ENCODE measurements at regions not wholly inside any gene's neighbourhood (a gene's known extent, or its start where the extent isn't known, plus 50 kb on each side); places are given as distances from the start of the nearest gene placed in this dataset.

GRCh38 chr18:34985963-34986362 lies 55.2 kb upstream of the MAPRE2 start:
- DNase-seq, result no peak
- CTCF ChIA-PET, result interaction anchor here (1.2 kb wide), 1 partner anchor 244 kb away, joined by 3 read pairs; no protein-coding TSS in a partner anchor
- no peak overlapping the region for H3K27ac Mint-ChIP-seq
- H3K27me3 Mint-ChIP-seq, result peaks cover 2% of the 10 kb centered on the region
- H3K4me1 Mint-ChIP-seq (ENCODE audit: low read depth), result no peaks in the 10 kb centered on the region
- intact Hi-C loops (cut with micrococcal nuclease), result no loop called here
- H3K4me3 Mint-ChIP-seq, result no peak overlapping the region
- POLR2A ChIA-PET, result no interaction called here
- no peaks in the 10 kb centered on the region for H3K36me3 Mint-ChIP-seq
- no peaks in the 10 kb centered on the region for H3K9me3 Mint-ChIP-seq

- Mint-ChIP-seq H3K36me3 (no peaks in the 10 kb centered on the region), H3K9me3 (no peaks in the 10 kb centered on the region), H3K4me1 (ENCODE audit: low read depth) (peaks cover 4% of the 10 kb centered on the region), H3K27me3 (peaks cover 2% of the 10 kb centered on the region), H3K27ac (no peak overlapping the region), H3K4me3 (no peak overlapping the region)
- POLR2A ChIA-PET, result no interaction called here
- no peak for DNase-seq
- CTCF ChIA-PET, result no interaction called here
- intact Hi-C loops (cut with micrococcal nuclease), result no loop called here
Observed at GRCh38 chr18:34990597-34990996, 50.6 kb upstream of the MAPRE2 start.

DNA sequence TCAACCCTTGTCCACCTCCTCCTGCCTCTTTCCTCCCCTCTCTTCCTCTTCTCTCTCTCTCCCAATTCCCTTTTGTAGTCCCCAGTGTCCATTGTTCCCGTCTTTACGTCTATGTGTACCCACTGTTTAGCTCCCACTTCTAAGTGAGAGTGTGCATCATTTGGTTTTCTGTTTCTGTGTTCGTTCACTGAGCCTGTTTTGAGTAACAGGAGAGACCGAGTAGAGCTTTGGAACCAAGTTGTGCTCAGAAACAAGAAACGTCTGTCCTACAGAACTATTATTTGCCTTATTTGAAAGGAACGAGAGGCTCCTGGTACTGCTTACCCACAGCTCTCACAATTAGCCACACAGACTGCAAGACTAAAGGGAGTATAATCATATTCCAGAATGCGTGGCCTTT lies 50.1 kb upstream of the MAPRE2 start:
- Mint-ChIP-seq H3K36me3 (no peaks in the 10 kb centered on the region), H3K27me3 (peaks cover 2% of the 10 kb centered on the region), H3K4me3 (no peak overlapping the region), H3K9me3 (no peaks in the 10 kb centered on the region), H3K4me1 (ENCODE audit: low read depth) (peaks cover 4% of the 10 kb centered on the region), H3K27ac (no peak overlapping the region)
- CTCF ChIA-PET, result no interaction called here
- no peak for DNase-seq
- intact Hi-C loops (cut with micrococcal nuclease), result no loop called here
- POLR2A ChIA-PET, result no interaction called here
